ENCODE measurements at regions not wholly inside any gene's neighbourhood (a gene's known extent, or its start where the extent isn't known, plus 50 kb on each side); places are given as distances from the start of the nearest gene placed in this dataset.

DNA sequence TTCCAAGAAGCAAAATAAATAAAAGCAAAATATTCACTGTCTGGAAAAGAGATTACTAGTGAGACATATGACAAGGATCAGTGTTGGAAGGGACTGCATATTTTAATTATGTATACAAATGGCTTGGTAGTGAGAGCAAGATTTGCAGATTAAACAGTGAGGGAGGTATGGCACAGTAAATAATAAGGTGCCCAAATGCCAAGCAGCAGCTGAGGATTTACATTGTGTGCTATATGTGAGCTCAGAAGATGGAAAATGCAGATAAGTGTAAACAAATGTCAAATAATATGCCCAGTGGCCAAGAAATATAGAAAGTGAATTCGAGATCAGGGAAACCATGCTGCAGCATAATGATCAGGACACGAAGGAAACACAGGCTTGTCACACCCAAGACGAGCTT is 173.8 kb upstream of the NRSN1 start:
- H3K4me3 Mint-ChIP-seq = no peak overlapping the region
- no peak overlapping the region for H3K27ac Mint-ChIP-seq
- ChIA-PET POLR2A (no interaction called here), CTCF (no interaction called here)
- H3K36me3 Mint-ChIP-seq = no peaks in the 10 kb centered on the region
- peaks cover 20% of the 10 kb centered on the region for H3K4me1 Mint-ChIP-seq
- no peaks in the 10 kb centered on the region for H3K9me3 Mint-ChIP-seq
- no peak for DNase-seq (ENCODE audit: low spot score)
- TF ChIP-seq, protein P1, sequence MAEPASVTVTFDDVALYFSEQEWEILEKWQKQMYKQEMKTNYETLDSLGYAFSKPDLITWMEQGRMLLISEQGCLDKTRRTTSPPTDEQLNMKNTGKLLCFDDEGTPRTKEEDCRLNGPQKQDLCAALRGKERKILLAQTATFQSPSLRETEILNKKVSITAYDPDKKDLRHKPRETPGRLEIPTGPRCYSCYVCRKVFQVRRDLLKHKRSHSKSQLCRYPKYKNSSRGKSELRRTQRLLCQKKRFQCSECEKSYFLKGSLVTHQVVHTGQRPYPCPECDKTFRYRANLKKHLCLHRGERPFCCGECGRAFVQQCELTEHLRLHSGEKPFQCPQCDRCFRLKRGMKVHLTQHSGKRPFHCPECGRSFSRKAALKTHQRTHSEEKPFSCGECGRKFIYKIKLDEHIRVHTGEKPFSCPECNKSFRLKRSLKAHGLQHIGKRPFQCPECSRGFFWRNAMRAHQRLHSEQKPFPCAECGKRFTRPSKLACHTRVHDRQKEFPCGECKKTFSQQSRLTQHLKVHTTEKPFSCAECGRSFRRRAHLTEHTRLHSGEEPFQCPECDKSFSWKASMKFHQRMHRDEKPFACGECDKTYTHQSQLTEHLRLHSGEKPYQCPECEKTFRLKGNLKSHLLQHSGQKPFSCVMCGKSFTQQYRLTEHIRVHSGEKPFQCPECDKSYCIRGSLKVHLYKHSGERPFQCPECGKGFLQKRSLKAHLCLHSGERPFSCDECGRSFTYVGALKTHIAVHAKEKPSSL (CRISPR knock-in tag; conservative IDR thresholded peaks at IDR 0.05) = no peak
- TF ChIP-seq, protein P2, sequence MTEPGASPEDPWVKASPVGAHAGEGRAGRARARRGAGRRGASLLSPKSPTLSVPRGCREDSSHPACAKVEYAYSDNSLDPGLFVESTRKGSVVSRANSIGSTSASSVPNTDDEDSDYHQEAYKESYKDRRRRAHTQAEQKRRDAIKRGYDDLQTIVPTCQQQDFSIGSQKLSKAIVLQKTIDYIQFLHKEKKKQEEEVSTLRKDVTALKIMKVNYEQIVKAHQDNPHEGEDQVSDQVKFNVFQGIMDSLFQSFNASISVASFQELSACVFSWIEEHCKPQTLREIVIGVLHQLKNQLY (CRISPR knock-in tag; IDR thresholded peaks at IDR 0.05) = no peak
- TF ChIP-seq CBFB (CRISPR knock-in tag; IDR thresholded peaks at IDR 0.05; ENCODE audit: low read depth) (no peak), NR2C2 (CRISPR knock-in tag; IDR thresholded peaks at IDR 0.05) (no peak), ETV6 (CRISPR knock-in tag; IDR thresholded peaks at IDR 0.05) (no peak), GRHL2 (CRISPR knock-in tag; IDR thresholded peaks at IDR 0.05; ENCODE audit: insufficient replicate concordance, severe bottlenecking) (no peak), TP53 (CRISPR knock-in tag; IDR thresholded peaks at IDR 0.05) (no peak)
- TF ChIP-seq, protein P3, sequence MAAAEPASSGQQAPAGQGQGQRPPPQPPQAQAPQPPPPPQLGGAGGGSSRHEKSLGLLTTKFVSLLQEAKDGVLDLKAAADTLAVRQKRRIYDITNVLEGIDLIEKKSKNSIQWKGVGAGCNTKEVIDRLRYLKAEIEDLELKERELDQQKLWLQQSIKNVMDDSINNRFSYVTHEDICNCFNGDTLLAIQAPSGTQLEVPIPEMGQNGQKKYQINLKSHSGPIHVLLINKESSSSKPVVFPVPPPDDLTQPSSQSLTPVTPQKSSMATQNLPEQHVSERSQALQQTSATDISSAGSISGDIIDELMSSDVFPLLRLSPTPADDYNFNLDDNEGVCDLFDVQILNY (CRISPR knock-in tag; IDR thresholded peaks at IDR 0.05) = no peak
- TF ChIP-seq, protein P4, sequence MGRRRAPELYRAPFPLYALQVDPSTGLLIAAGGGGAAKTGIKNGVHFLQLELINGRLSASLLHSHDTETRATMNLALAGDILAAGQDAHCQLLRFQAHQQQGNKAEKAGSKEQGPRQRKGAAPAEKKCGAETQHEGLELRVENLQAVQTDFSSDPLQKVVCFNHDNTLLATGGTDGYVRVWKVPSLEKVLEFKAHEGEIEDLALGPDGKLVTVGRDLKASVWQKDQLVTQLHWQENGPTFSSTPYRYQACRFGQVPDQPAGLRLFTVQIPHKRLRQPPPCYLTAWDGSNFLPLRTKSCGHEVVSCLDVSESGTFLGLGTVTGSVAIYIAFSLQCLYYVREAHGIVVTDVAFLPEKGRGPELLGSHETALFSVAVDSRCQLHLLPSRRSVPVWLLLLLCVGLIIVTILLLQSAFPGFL (CRISPR knock-in tag; IDR thresholded peaks at IDR 0.05; ENCODE audit: borderline replicate concordance) = no peak
- H3K27me3 Mint-ChIP-seq (ENCODE audit: low read depth) = no peaks in the 10 kb centered on the region
- no peak for ATAC-seq

DNA sequence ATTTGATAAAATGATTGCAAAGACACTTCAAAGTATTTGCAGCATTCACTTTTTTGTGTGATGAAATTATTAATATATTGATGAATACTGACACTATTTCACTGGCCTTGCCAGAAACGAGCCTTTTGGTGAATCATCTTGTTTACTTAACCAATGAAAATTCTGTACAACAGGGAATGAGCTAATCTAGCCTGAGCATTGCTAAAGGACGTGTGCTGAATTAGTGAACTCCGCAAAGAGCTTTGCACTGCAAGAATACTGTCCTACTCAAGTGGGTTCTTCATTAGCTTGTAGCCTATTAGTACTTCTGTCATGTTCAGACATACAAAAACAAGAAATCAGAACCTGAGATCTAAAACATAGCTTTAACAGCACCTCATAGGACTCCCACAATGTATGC is 172.0 kb upstream of the NRSN1 start:
- CTCF ChIA-PET = no interaction called here

More for the DNA sequence above, 172.0 kb upstream of the NRSN1 start:
- Mint-ChIP-seq H3K4me3 (no peak overlapping the region), H3K36me3 (no peaks in the 10 kb centered on the region), H3K27ac (no peak overlapping the region), H3K4me1 (peaks cover 22% of the 10 kb centered on the region), H3K9me3 (no peaks in the 10 kb centered on the region), H3K27me3 (ENCODE audit: low read depth) (no peaks in the 10 kb centered on the region)
- DNase-seq (ENCODE audit: low spot score) (no peak), ATAC-seq (no peak)
- POLR2A ChIA-PET = no interaction called here
- TF ChIP-seq, protein P5, sequence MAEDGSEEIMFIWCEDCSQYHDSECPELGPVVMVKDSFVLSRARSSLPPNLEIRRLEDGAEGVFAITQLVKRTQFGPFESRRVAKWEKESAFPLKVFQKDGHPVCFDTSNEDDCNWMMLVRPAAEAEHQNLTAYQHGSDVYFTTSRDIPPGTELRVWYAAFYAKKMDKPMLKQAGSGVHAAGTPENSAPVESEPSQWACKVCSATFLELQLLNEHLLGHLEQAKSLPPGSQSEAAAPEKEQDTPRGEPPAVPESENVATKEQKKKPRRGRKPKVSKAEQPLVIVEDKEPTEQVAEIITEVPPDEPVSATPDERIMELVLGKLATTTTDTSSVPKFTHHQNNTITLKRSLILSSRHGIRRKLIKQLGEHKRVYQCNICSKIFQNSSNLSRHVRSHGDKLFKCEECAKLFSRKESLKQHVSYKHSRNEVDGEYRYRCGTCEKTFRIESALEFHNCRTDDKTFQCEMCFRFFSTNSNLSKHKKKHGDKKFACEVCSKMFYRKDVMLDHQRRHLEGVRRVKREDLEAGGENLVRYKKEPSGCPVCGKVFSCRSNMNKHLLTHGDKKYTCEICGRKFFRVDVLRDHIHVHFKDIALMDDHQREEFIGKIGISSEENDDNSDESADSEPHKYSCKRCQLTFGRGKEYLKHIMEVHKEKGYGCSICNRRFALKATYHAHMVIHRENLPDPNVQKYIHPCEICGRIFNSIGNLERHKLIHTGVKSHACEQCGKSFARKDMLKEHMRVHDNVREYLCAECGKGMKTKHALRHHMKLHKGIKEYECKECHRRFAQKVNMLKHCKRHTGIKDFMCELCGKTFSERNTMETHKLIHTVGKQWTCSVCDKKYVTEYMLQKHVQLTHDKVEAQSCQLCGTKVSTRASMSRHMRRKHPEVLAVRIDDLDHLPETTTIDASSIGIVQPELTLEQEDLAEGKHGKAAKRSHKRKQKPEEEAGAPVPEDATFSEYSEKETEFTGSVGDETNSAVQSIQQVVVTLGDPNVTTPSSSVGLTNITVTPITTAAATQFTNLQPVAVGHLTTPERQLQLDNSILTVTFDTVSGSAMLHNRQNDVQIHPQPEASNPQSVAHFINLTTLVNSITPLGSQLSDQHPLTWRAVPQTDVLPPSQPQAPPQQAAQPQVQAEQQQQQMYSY (CRISPR knock-in tag; IDR thresholded peaks at IDR 0.05) = no peak
- TF ChIP-seq, protein P6, sequence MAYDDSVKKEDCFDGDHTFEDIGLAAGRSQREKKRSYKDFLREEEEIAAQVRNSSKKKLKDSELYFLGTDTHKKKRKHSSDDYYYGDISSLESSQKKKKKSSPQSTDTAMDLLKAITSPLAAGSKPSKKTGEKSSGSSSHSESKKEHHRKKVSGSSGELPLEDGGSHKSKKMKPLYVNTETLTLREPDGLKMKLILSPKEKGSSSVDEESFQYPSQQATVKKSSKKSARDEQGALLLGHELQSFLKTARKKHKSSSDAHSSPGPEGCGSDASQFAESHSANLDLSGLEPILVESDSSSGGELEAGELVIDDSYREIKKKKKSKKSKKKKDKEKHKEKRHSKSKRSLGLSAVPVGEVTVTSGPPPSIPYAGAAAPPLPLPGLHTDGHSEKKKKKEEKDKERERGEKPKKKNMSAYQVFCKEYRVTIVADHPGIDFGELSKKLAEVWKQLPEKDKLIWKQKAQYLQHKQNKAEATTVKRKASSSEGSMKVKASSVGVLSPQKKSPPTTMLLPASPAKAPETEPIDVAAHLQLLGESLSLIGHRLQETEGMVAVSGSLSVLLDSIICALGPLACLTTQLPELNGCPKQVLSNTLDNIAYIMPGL (CRISPR knock-in tag; IDR thresholded peaks at IDR 0.05) = no peak
- TF ChIP-seq KAT7 (CRISPR knock-in tag; IDR thresholded peaks at IDR 0.05; ENCODE audit: borderline replicate concordance) (no peak), ZNF121 (CRISPR knock-in tag; IDR thresholded peaks at IDR 0.05) (no peak), TEAD4 (CRISPR knock-in tag; IDR thresholded peaks at IDR 0.05) (no peak), OVOL2 (CRISPR knock-in tag; IDR thresholded peaks at IDR 0.05; ENCODE audit: borderline replicate concordance) (no peak), SP1 (CRISPR knock-in tag; conservative IDR thresholded peaks at IDR 0.05) (no peak), NR2C2 (CRISPR knock-in tag; IDR thresholded peaks at IDR 0.05) (no peak)
- TF ChIP-seq, protein P7, sequence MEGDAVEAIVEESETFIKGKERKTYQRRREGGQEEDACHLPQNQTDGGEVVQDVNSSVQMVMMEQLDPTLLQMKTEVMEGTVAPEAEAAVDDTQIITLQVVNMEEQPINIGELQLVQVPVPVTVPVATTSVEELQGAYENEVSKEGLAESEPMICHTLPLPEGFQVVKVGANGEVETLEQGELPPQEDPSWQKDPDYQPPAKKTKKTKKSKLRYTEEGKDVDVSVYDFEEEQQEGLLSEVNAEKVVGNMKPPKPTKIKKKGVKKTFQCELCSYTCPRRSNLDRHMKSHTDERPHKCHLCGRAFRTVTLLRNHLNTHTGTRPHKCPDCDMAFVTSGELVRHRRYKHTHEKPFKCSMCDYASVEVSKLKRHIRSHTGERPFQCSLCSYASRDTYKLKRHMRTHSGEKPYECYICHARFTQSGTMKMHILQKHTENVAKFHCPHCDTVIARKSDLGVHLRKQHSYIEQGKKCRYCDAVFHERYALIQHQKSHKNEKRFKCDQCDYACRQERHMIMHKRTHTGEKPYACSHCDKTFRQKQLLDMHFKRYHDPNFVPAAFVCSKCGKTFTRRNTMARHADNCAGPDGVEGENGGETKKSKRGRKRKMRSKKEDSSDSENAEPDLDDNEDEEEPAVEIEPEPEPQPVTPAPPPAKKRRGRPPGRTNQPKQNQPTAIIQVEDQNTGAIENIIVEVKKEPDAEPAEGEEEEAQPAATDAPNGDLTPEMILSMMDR (IDR thresholded peaks at IDR 0.05) = no peak
- TF ChIP-seq, protein P8, sequence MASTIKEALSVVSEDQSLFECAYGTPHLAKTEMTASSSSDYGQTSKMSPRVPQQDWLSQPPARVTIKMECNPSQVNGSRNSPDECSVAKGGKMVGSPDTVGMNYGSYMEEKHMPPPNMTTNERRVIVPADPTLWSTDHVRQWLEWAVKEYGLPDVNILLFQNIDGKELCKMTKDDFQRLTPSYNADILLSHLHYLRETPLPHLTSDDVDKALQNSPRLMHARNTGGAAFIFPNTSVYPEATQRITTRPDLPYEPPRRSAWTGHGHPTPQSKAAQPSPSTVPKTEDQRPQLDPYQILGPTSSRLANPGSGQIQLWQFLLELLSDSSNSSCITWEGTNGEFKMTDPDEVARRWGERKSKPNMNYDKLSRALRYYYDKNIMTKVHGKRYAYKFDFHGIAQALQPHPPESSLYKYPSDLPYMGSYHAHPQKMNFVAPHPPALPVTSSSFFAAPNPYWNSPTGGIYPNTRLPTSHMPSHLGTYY (CRISPR knock-in tag; IDR thresholded peaks at IDR 0.05) = no peak
- TF ChIP-seq, protein P9, sequence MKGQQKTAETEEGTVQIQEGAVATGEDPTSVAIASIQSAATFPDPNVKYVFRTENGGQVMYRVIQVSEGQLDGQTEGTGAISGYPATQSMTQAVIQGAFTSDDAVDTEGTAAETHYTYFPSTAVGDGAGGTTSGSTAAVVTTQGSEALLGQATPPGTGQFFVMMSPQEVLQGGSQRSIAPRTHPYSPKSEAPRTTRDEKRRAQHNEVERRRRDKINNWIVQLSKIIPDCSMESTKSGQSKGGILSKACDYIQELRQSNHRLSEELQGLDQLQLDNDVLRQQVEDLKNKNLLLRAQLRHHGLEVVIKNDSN (CRISPR knock-in tag; IDR thresholded peaks at IDR 0.05) = no peak
